ENCODE measurements at regions not wholly inside any gene's neighbourhood (a gene's known extent, or its start where the extent isn't known, plus 50 kb on each side); places are given as distances from the start of the nearest gene placed in this dataset.

DNA sequence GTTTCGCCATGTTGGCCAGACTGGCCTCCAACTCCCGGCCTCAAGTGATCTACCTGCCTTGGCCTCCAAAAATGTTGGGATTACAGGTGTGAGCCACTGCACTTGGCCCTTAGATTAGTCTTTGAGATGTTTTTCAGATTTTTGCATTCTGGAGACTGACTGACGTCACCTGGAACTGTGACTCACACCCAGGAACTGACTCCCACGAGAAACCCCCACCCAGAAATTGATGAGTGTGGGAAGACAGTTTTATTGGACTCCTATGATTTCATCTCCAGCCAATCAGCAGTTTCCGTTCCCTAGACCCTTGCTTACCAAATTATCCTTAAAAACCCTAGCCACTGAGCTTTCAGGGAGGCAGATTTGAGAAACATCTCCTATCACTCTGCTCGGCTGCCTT, 867.3 kb downstream of the TYW1 start:
- Histone ChIP-seq H3K27ac (ENCODE audit: low read length) (no peak overlapping the region), H3K4me1 (ENCODE audit: low read length) (no peaks in the 10 kb centered on the region), H3K4me3 (ENCODE audit: low read length) (no peak overlapping the region)

DNA sequence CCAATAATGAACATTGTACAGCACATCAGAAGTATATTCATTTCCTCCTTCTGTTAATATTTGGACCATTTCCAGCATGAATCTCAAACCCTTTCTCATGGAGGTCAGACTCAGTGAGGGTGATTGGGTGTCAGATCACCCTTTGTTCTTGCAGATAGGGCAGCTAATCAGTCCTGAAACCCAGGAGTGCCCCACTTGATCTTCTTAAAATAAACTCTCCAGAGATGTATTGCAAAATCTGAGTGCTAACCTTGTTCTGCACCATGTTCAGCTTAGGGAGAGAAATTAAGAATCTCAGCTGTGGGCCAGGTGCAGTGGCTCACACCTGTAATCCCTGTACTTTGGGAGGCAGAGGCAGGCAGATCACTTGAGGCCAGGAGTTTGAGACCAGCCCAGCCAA, 869.4 kb downstream of the TYW1 start:
- Histone ChIP-seq H3K4me3 (ENCODE audit: low read length) (no peak overlapping the region), H3K4me1 (ENCODE audit: low read length) (no peaks in the 10 kb centered on the region), H3K9me3 (replicated peaks; ENCODE audit: insufficient read depth, low read length) (no peaks in the 10 kb centered on the region), H3K4me2 (ENCODE audit: low read depth, low read length) (no peak overlapping the region), H3F3A (ENCODE audit: insufficient read depth, low read length) (no peaks in the 10 kb centered on the region), H3K9me2 (replicated peaks; ENCODE audit: insufficient read depth, low read length) (no peaks in the 10 kb centered on the region), H3K27ac (ENCODE audit: low read length) (no peak overlapping the region), H3K9ac (ENCODE audit: low read length) (no peak overlapping the region), H3K27me3 (replicated peaks; ENCODE audit: insufficient read depth, low read length) (no peaks in the 10 kb centered on the region), H3K36me3 (replicated peaks; ENCODE audit: insufficient read depth, low read length) (no peaks in the 10 kb centered on the region), H3K79me2 (ENCODE audit: low read length) (no peaks in the 10 kb centered on the region), H4K20me1 (ENCODE audit: insufficient read depth, low read length) (no peaks in the 10 kb centered on the region), H2AFZ (ENCODE audit: low read length) (no peak overlapping the region)
- DNase-seq, result no peak
- TF ChIP-seq, protein P1, sequence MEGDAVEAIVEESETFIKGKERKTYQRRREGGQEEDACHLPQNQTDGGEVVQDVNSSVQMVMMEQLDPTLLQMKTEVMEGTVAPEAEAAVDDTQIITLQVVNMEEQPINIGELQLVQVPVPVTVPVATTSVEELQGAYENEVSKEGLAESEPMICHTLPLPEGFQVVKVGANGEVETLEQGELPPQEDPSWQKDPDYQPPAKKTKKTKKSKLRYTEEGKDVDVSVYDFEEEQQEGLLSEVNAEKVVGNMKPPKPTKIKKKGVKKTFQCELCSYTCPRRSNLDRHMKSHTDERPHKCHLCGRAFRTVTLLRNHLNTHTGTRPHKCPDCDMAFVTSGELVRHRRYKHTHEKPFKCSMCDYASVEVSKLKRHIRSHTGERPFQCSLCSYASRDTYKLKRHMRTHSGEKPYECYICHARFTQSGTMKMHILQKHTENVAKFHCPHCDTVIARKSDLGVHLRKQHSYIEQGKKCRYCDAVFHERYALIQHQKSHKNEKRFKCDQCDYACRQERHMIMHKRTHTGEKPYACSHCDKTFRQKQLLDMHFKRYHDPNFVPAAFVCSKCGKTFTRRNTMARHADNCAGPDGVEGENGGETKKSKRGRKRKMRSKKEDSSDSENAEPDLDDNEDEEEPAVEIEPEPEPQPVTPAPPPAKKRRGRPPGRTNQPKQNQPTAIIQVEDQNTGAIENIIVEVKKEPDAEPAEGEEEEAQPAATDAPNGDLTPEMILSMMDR (IDR thresholded peaks at IDR 0.05; ENCODE audit: low read length), result no peak
- TF ChIP-seq EZH2phosphoT487 (IDR thresholded peaks at IDR 0.05; ENCODE audit: low read length), result no peak
- no peak for TF ChIP-seq EZH2 (optimal IDR thresholded peaks at IDR 0.05; ENCODE audit: low read depth, low read length)

More for the DNA sequence above, 867.3 kb downstream of the TYW1 start:
- Histone ChIP-seq H3K9me2 (replicated peaks; ENCODE audit: insufficient read depth, low read length) (no peaks in the 10 kb centered on the region), H3K79me2 (ENCODE audit: low read length) (no peaks in the 10 kb centered on the region), H3K4me2 (ENCODE audit: low read depth, low read length) (no peak overlapping the region), H4K20me1 (ENCODE audit: insufficient read depth, low read length) (no peaks in the 10 kb centered on the region), H3K9me3 (replicated peaks; ENCODE audit: insufficient read depth, low read length) (no peaks in the 10 kb centered on the region), H3K36me3 (replicated peaks; ENCODE audit: insufficient read depth, low read length) (no peaks in the 10 kb centered on the region), H3F3A (ENCODE audit: insufficient read depth, low read length) (no peaks in the 10 kb centered on the region), H3K27me3 (replicated peaks; ENCODE audit: insufficient read depth, low read length) (no peaks in the 10 kb centered on the region), H3K9ac (ENCODE audit: low read length) (no peak overlapping the region), H2AFZ (ENCODE audit: low read length) (no peak overlapping the region)
- no peak for DNase-seq
- TF ChIP-seq, protein P1 (IDR thresholded peaks at IDR 0.05; ENCODE audit: low read length), result no peak
- TF ChIP-seq EZH2 (optimal IDR thresholded peaks at IDR 0.05; ENCODE audit: low read depth, low read length) (no peak), EZH2phosphoT487 (IDR thresholded peaks at IDR 0.05; ENCODE audit: low read length) (no peak)

DNA sequence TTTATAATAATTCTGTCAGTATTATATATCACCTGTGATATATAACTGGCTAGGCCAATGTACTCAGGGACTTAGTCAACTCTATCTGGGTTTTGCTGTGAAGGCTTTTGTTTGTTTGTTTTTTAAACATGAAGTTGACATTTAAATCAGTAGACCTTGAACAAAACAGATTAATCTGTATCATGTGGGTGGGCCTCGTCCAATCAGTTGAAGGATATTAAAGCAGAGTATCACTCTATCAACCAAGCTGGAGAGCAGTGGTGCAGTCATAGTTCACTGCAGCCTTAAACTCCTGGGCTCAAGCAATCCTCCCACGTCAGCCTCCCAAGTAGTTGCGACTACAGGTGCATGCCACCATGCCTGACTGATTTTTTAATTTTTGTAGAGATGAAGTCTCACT, 870.2 kb downstream of the TYW1 start:
- H3K27ac ChIP-seq (ENCODE audit: low read length), result no peak overlapping the region
- no peak overlapping the region for H2AFZ ChIP-seq (ENCODE audit: low read length)
- no peaks in the 10 kb centered on the region for H3K79me2 ChIP-seq (ENCODE audit: low read length)
- no peaks in the 10 kb centered on the region for H3K4me1 ChIP-seq (ENCODE audit: low read length)
- no peak for DNase-seq
- H3K4me2 ChIP-seq (ENCODE audit: low read depth, low read length), result no peak overlapping the region
- no peaks in the 10 kb centered on the region for H3F3A ChIP-seq (ENCODE audit: insufficient read depth, low read length)
- TF ChIP-seq EZH2phosphoT487 (IDR thresholded peaks at IDR 0.05; ENCODE audit: low read length) (no peak), EZH2 (optimal IDR thresholded peaks at IDR 0.05; ENCODE audit: low read depth, low read length) (no peak)
- TF ChIP-seq, protein P1 (IDR thresholded peaks at IDR 0.05; ENCODE audit: low read length), result no peak
- no peak overlapping the region for H3K4me3 ChIP-seq (ENCODE audit: low read length)
- no peaks in the 10 kb centered on the region for H4K20me1 ChIP-seq (ENCODE audit: insufficient read depth, low read length)
- no peaks in the 10 kb centered on the region for H3K9me3 ChIP-seq (replicated peaks; ENCODE audit: insufficient read depth, low read length)
- no peaks in the 10 kb centered on the region for H3K9me2 ChIP-seq (replicated peaks; ENCODE audit: insufficient read depth, low read length)
- H3K36me3 ChIP-seq (replicated peaks; ENCODE audit: insufficient read depth, low read length), result no peaks in the 10 kb centered on the region
- H3K9ac ChIP-seq (ENCODE audit: low read length), result no peak overlapping the region
- no peaks in the 10 kb centered on the region for H3K27me3 ChIP-seq (replicated peaks; ENCODE audit: insufficient read depth, low read length)
